ENCODE measurements at regions not wholly inside any gene's neighbourhood (a gene's known extent, or its start where the extent isn't known, plus 50 kb on each side); places are given as distances from the start of the nearest gene placed in this dataset.

GRCh38 chr22:34001701-34002466, 81.6 kb upstream of the LARGE1 start (continued):
- no peak for TF ChIP-seq EGR1 (IDR thresholded peaks at IDR 0.05; ENCODE audit: low read depth)
- TF ChIP-seq POLR2A (IDR thresholded peaks at IDR 0.05; ENCODE audit: borderline replicate concordance, extremely low read depth, insufficient read depth, insufficient read length): no peak
- TF ChIP-seq MAX (IDR thresholded peaks at IDR 0.05): no peak
- no peak for TF ChIP-seq ATF3 (IDR thresholded peaks at IDR 0.05)
- TF ChIP-seq, protein P1, sequence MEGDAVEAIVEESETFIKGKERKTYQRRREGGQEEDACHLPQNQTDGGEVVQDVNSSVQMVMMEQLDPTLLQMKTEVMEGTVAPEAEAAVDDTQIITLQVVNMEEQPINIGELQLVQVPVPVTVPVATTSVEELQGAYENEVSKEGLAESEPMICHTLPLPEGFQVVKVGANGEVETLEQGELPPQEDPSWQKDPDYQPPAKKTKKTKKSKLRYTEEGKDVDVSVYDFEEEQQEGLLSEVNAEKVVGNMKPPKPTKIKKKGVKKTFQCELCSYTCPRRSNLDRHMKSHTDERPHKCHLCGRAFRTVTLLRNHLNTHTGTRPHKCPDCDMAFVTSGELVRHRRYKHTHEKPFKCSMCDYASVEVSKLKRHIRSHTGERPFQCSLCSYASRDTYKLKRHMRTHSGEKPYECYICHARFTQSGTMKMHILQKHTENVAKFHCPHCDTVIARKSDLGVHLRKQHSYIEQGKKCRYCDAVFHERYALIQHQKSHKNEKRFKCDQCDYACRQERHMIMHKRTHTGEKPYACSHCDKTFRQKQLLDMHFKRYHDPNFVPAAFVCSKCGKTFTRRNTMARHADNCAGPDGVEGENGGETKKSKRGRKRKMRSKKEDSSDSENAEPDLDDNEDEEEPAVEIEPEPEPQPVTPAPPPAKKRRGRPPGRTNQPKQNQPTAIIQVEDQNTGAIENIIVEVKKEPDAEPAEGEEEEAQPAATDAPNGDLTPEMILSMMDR (IDR thresholded peaks at IDR 0.05 in 2 of 3, conservative IDR thresholded peaks at IDR 0.05 in 1 of 3; ENCODE audit: borderline replicate concordance in 1 of 3, insufficient read depth in 1 of 3, low read depth in 2 of 3, low read length in 2 of 3): no peak
- no peak for TF ChIP-seq RAD21 (IDR thresholded peaks at IDR 0.05; ENCODE audit: low read depth)
- no peak for TF ChIP-seq SP1 (IDR thresholded peaks at IDR 0.05; ENCODE audit: low read depth)
- no peak for TF ChIP-seq CEBPB (IDR thresholded peaks at IDR 0.05; ENCODE audit: low read depth)
- no peak for TF ChIP-seq EZH2 (IDR thresholded peaks at IDR 0.05)
- TF ChIP-seq SRF (IDR thresholded peaks at IDR 0.05; ENCODE audit: low read depth): no peak
- no peak for TF ChIP-seq CBX3 (IDR thresholded peaks at IDR 0.05; ENCODE audit: low read depth)
- no peak for TF ChIP-seq TCF7L2 (IDR thresholded peaks at IDR 0.05; ENCODE audit: borderline replicate concordance, extremely low read depth, insufficient read depth, insufficient read length)

GRCh38 chr22:34004058-34004457, 83.8 kb upstream of the LARGE1 start:
- Histone ChIP-seq H3K9me2 (ENCODE audit: insufficient read depth) (no peaks in the 10 kb centered on the region), H3K36me3 (ENCODE audit: control insufficient read depth in 1 of 2, insufficient read depth in 2 of 2, low read length in 2 of 2) (no peaks in the 10 kb centered on the region), H2AFZ (ENCODE audit: low read depth, low read length, poor library complexity, severe bottlenecking) (no peak overlapping the region), H3K27ac (ENCODE audit: low read depth, low read length) (no peak overlapping the region), H3K4me2 (ENCODE audit: low read length) (no peak overlapping the region), H3K79me2 (ENCODE audit: insufficient read depth, low read length) (no peaks in the 10 kb centered on the region), H3K9ac (ENCODE audit: low read length) (no peak overlapping the region), H3K4me3 (replicated peaks in 1 of 2; ENCODE audit: low read depth in 1 of 2, low read length in 2 of 2) (no peak overlapping the region), H3K9me3 (ENCODE audit: control insufficient read depth in 1 of 2, insufficient read depth in 1 of 2, low read depth in 1 of 2, low read length in 2 of 2) (peaks cover 14 to 23% of the 10 kb centered on the region in 2 experiments; a peak in 2 of 4 replicates), H3K27me3 (ENCODE audit: insufficient read depth, low read length) (no peaks in the 10 kb centered on the region), H3K4me1 (ENCODE audit: control insufficient read depth in 1 of 2, insufficient read depth in 2 of 2, low read length in 2 of 2) (no peaks in the 10 kb centered on the region), H4K20me1 (ENCODE audit: insufficient read depth) (no peaks in the 10 kb centered on the region)
- no peak for ATAC-seq
- CTCF ChIA-PET: no interaction called here
- intact Hi-C loops (cut with micrococcal nuclease): no loop called here
- no peak for TF ChIP-seq ZFX (IDR thresholded peaks at IDR 0.05)
- TF ChIP-seq CEBPB (IDR thresholded peaks at IDR 0.05; ENCODE audit: low read depth): no peak
- TF ChIP-seq EGR1 (IDR thresholded peaks at IDR 0.05; ENCODE audit: low read depth): no peak
- no peak for TF ChIP-seq CBX3 (IDR thresholded peaks at IDR 0.05; ENCODE audit: low read depth)
- TF ChIP-seq ELF1 (IDR thresholded peaks at IDR 0.05; ENCODE audit: borderline replicate concordance, low read depth): no peak
- no peak for TF ChIP-seq YY1 (IDR thresholded peaks at IDR 0.05; ENCODE audit: extremely low read depth, insufficient replicate concordance, low read depth, low read length)
- no peak for TF ChIP-seq REST (IDR thresholded peaks at IDR 0.05; ENCODE audit: low read depth)
- TF ChIP-seq ZNF274 (IDR thresholded peaks at IDR 0.05; ENCODE audit: low read depth, low read length): no peak
- RAD21 ChIA-PET (ENCODE audit: low non-redundant PET in 1 of 2, low total read pairs in 2 of 2, uncharacterized antibody in 2 of 2, unreplicated experiment in 2 of 2): no interaction called here
- POLR2A ChIA-PET: no interaction called here
- no TSS peak for BruUV-seq (replicated peaks)
- no peak for DNase-seq (ENCODE audit: low read depth, low spot score)
